WI38 (cell line): ENCODE measurements at regions not wholly inside any gene's neighbourhood (a gene's known extent, or its start where the extent isn't known, plus 50 kb on each side); places are given as distances from the start of the nearest gene placed in this dataset.

Experiments used
- H3K4me3 ChIP-seq: 2 replicates; pipeline ENCODE4 v1.5.1; 2011; ENCODE audit warnings: low read depth, mild to moderate bottlenecking, control low read depth, low read length
- CTCF ChIP-seq: IDR thresholded peaks from 2 replicates; pipeline ENCODE4 v1.5.1; 2012; ENCODE audit warnings: low read depth, mild to moderate bottlenecking, control low read depth, low read length

GRCh38 chr17:56096026-56096810, 57.1 kb upstream of the ANKFN1 start:
- no peak overlapping the region for H3K4me3 ChIP-seq
- TF ChIP-seq CTCF: no peak

DNA sequence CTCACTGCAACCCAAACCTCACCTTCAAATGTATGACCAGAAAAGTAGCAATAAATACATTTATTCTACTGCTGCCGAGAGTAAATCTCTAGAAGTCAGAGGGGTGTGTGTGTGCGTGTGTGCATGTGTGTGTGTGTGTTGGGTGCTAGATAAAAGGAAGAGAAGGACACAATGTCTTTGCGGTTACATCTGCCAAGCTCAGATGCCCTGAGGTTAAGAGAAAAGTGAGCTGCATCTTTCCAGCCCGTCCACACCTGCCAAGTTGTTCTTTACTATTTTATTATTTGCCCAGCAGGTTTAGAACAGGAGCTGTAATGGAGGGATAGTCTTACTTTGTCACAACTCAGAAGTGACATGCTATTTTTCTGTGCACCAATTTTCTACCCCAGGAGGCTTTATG, 54.5 kb upstream of the ANKFN1 start:
- no peak overlapping the region for H3K4me3 ChIP-seq

DNA sequence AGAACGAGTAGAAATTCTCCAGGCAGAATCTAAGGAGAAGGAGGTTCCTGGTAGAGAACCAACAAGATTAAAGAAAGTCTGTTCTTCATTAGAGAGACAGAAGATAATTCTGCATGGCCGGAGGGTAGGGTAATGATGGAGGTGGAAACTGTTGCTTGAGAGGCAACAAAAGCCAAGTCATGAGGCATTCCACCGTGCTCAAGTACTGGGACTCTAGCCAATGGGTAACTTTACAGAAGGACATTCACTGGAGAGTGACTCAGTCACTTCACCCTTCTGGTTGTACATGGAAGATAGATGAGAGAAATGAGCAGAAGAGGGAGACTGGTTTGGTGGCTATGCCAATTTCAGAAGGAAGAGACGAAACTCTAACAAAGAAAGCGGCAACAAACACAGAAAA, 53.6 kb upstream of the ANKFN1 start:
- no peak for TF ChIP-seq CTCF
- no peak overlapping the region for H3K4me3 ChIP-seq

More for the DNA sequence above, 54.5 kb upstream of the ANKFN1 start:
- no peak for TF ChIP-seq CTCF
